Jurkat, Clone E6-1 (cell line): ENCODE measurements at regions not wholly inside any gene's neighbourhood (a gene's known extent, or its start where the extent isn't known, plus 50 kb on each side); places are given as distances from the start of the nearest gene placed in this dataset.

ENCODE experiments used
- DNase-seq: peaks from one replicate; pipeline ENCODE4 v3.0.0-alpha.2; 2011; ENCODE audit warnings: low read depth, low spot score
- H3K4me3 ChIP-seq: 2 replicates; pipeline ENCODE4 v1.5.1; 2011; ENCODE audit warnings: mild to moderate bottlenecking, low read length, control low read depth, moderate library complexity

- no peak for DNase-seq
These were observed 364.7 kb upstream of the TGFBR2 start for GRCh38 chr3:30241721-30242120.

GRCh38 chr3:30245858-30246622 lies 360.4 kb upstream of the TGFBR2 start:
- DNase-seq: no peak
- H3K4me3 ChIP-seq: no peak overlapping the region

More at GRCh38 chr3:30241721-30242120, 364.7 kb upstream of the TGFBR2 start:
- no peak overlapping the region for H3K4me3 ChIP-seq

GRCh38 chr3:30248423-30248822 lies 358.0 kb upstream of the TGFBR2 start:
- no peak overlapping the region for H3K4me3 ChIP-seq

DNA sequence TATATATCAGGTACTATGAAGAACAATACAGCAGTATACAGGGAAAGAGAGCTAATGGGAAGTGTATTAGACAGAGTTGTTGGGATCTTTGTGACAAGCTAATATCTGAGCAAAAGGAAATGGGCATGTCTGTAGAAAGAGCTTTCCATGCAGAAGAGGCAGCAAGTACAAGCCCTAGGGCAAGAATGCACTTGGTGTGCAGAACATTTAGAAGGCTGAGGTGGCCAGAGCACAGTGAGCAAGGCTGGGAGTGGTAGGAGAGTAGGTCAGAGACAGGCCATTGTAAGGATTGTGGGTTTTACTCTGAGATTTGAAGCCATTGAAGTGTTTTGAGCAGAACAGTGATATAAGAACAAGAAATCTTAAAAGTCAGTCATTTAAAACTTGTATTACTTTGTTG lies 353.9 kb upstream of the TGFBR2 start:
- H3K4me3 ChIP-seq: no peak overlapping the region
- DNase-seq: no peak

More at GRCh38 chr3:30248423-30248822, 358.0 kb upstream of the TGFBR2 start:
- no peak for DNase-seq

DNA sequence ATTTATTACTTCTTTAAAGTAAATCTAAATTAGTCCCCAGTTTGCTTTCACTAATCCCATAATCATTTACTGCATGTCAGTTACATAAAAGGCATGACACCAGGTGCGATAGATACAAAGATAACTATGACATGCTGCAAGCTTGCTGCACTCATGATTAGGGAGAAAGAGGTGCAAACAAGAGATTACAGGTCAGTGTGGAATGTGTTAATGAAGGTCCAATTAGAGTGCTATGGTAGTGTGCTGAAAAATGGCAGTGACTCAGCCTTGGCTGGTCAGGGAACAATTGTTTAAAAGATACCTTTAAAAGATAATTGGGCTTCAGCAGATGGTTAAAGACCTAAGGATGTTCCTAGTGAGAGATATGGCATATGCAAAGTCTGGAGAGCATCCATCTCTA lies 352.6 kb upstream of the TGFBR2 start:
- H3K4me3 ChIP-seq: no peak overlapping the region
- no peak for DNase-seq

DNA sequence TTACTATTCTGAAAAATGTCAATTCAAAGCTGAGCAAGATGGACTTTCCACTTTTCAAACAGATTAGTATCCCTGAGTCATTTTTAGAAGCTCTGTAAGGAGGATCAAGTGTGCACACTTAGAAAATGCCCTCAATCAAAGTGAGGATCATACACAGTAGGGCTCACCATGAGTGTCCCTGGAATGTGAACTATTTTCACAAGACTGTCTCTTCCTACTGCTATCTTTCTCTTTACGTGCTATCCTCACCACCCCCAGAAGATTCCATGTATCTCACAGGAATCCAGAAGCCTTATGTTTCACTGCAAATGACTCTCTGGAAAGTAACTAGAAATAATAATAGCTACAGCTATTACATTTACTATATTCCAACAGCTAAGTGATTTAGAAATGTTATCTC lies 349.9 kb upstream of the TGFBR2 start:
- no peak overlapping the region for H3K4me3 ChIP-seq
- no peak for DNase-seq

DNA sequence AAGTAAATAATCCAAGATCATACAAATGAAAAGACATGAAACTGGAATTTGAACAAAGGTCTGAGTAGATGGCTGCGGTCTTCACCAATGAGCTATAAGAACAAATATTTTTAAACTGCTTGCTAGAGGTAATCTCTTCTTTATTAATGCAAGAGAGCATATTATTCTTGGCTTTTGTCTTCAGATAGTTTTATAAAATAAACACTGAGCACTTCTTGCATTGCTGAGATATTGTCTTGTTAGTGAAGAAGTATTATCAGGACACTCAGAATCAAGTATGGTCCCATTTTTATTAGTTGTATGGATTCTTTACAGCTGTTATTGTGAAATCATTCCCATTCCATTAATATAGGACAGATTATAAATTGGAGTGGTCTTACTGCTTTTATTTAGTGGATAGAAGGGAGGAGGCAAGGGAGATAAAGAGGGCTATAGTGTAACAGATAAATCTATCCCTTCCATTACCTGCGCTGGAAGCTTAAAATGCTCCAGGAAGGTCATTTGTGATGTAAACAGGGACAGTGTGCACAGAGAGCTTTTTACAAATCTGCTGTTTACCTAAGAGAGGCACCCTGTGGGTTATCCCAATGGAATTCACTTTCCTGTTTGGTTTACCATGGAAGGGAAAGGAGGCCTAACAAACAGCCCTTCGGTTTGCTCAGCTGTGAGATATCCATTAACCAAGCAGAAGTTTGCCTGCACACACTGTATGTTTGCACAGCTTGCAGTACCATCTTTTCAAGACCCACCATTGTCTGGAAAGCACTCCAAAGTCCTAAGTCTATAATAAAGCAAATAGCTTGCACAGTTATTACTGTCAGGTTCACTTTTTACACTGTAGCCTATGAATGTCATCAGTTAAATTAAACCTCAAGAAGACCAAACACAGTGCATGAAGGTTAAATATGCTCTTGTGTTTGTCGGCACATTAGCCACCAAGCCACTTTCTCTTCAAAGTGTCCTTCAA lies 347.7 kb upstream of the TGFBR2 start:
- no peak overlapping the region for H3K4me3 ChIP-seq
- no peak for DNase-seq

DNA sequence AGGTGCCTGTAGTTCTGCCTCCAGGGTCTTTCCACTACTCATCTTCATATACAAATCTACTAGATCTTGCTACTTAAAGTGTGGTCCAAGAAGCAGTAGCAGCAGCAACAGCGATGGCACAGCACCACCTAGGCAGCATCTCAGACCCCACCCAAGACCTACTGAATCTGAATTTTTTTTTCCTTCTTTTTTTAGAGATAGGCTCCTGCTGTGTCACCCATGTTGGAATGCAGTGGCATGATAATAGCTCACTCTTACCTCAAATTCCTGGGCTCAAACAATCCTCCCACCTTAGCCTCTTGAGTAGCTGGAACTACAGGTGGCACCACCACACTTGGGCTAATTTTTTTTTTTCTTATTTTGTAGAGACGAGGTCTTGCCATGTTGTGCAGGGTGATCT lies 346.7 kb upstream of the TGFBR2 start:
- DNase-seq: no peak
- H3K4me3 ChIP-seq: no peak overlapping the region

DNA sequence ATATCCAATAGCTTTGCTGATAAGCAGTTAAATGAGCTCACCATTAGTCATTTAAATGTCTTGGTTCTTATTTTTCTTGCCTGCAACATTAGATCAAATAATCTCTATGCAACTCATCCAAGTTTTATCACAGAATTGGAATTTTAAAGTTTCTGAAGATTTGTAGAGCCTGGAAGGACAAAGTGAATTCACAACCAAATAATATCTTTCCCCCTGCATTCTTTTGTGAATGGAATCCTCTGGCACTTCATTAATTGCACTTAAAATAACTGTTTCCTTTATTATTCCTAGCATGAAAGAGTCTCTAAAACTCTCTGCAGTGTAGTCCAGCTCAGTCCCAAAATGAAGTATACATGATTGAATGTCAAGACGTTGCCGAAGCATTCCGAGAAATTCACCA lies 345.6 kb upstream of the TGFBR2 start:
- no peak overlapping the region for H3K4me3 ChIP-seq
- DNase-seq: no peak

- no peak for DNase-seq
These were observed 343.0 kb upstream of the TGFBR2 start for GRCh38 chr3:30263238-30263924.

DNA sequence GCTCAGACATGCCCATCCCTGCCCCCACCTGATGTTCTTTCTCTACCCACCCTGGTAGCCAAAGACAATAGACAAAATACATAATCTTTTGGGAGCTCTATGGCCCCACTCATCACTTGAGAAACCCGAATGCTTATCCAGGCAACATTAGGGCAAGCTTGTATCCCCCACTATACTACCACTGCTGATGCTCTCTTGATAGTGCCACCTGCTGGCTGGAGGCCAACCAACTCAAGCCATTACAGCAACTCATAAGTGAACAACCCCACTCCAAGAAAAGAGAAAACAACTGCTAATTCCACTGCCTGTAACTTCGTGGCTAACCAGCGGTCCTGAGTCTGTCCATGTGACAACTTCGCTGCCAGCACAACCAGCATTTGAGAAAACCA lies 342.5 kb upstream of the TGFBR2 start:
- H3K4me3 ChIP-seq: no peak overlapping the region
- DNase-seq: no peak

More at GRCh38 chr3:30263238-30263924, 343.0 kb upstream of the TGFBR2 start:
- H3K4me3 ChIP-seq: no peak overlapping the region

DNA sequence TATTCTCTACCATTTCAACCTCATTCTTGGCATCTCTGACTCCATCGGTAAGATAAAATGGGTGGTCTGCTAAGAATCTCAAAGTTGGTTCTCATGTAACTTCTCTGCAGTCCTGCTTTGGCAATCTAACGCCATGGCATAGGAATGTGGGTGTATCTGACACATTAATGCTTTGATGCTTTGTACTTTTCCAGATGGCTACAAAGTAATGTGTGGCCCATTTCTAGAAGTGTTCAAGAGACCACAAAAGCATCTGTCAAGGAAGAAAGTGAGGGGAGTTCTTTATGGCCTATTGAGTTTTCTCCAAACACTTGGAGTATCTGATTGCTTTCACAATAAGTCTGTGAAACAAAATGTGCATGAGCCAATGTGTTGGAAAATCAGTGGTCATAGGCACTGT lies 339.9 kb upstream of the TGFBR2 start:
- no peak for DNase-seq
- H3K4me3 ChIP-seq: no peak overlapping the region

DNA sequence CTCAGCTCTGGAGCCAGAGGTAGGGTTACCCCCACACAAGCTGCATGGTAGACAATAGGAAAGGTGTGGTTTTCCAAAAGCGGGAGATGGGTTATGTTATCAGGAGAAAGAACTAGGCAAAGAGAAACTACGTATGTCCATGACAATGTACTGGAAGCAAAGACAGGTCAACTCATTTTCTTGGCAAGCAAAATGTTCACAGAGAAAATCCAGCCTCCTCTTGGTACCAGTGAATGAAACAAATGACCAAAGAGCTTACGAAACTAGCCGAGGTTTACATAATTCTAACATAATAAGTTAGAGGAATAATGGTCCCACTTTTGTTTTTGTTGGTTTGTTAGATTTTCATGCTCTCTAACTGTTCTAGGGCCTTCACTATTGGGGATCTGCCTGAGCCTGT lies 338.1 kb upstream of the TGFBR2 start:
- no peak overlapping the region for H3K4me3 ChIP-seq
- no peak for DNase-seq

- no peak for DNase-seq
- no peak overlapping the region for H3K4me3 ChIP-seq
These were observed 336.5 kb upstream of the TGFBR2 start for GRCh38 chr3:30269751-30270445.

- no peak for DNase-seq
- H3K4me3 ChIP-seq: no peak overlapping the region
These were observed 334.6 kb upstream of the TGFBR2 start for GRCh38 chr3:30271781-30272180.

GRCh38 chr3:30273304-30274072 lies 332.9 kb upstream of the TGFBR2 start:
- DNase-seq: no peak
- H3K4me3 ChIP-seq: no peak overlapping the region

DNA sequence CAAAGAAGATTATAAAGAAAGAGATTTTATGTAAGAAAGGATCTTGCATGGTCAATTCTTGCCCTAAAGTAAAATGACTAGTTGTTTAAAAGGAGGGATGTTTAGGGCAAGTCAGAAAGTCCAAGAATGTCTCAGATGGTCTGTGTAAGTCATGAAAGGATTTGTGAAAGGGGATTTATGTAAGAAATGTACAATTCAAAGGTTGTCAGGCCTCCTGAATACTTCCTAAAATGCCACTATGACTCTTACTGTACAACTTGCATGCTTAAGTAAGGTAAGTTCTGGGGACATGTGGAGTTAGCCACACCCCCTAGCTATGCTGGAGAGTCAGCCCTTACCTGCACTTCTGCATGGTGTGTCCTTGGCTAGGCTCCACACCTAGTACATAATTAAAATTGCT lies 328.9 kb upstream of the TGFBR2 start:
- no peak overlapping the region for H3K4me3 ChIP-seq
- DNase-seq: no peak

DNA sequence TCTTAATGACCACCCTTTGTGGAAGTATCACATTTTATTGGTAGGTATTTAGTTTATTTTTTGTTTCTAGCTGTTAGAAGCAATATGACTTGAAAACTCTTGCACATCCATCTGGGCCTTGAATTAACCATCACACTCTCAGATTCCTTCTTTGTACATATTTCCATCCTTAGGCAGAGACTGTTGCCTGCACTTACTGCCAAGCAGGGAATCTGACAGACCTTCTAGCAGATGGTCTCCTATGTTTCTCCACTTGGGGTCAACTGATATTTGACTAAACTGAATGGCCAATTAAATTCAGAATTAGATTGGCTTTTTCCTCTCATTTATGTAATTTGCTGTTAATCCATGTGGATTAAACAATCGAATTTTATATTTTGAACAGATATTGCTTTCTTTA lies 324.9 kb upstream of the TGFBR2 start:
- no peak for DNase-seq

More for the DNA sequence above, 324.9 kb upstream of the TGFBR2 start:
- no peak overlapping the region for H3K4me3 ChIP-seq
